SHP77 treated with DMSO at 0.1 percent for 48 hours (cell line): ENCODE measurements at regions not wholly inside any gene's neighbourhood (a gene's known extent, or its start where the extent isn't known, plus 50 kb on each side); places are given as distances from the start of the nearest gene placed in this dataset.

ENCODE experiments used
- DNase-seq: peaks from one replicate; lab custom pipeline; 2025; lab: John Stamatoyannopoulos, UW

DNA sequence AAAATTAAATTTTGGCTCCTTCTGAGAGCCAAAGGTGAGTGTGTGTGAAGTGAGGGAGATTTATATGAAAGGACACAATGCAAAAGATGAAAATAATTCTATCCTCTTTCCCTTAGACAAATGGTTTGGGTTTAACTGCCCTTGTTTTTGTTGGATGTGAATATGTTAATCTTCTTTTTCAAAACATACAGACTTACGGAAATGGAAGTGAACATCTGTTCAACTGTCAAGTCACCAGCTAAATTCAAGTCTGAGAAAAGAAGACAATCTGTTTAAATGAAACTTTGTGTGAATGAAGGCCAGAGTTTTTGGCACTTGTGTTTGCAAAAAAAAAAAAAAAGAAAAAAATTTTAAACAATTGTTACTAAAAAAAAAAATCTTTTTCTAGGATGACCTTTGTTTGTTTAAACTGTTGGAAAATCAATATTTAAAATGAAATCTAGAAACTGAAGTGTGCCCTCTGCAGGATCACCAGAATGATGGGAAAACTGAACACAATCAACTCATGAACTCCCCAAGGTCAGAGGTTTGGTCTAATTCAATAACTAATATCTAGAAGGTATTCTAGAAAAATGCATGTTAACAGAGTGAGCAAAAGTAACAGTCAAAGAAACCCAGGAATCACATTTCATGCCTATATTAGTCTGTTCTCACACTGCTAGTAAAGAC lies 448.8 kb downstream of the FLRT2 start:
- no peak for DNase-seq

- DNase-seq = no peak
Measured at GRCh38 chr14:85974602-85975001, 444.7 kb downstream of the FLRT2 start.

DNA sequence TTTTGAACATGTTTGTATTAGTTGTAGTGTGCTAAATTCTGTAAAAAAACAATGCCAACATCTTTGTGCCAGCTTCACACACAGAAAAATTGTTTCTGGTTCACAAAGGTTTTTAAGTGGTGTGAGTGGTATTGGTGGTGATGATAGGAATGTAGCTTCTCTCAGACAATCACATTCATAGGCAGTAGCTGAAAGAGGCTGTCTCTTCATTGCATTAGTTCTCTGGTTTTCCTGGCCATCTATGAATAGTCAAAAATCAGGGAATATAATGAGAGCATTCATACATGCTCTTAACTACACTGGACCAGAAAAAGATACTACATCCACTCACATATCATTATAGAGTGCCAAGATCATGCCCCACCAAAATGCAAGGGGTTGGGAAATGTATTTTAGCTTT lies 433.5 kb downstream of the FLRT2 start:
- DNase-seq = no peak

- no peak for DNase-seq
Measured at GRCh38 chr14:85960756-85961155, 430.8 kb downstream of the FLRT2 start.

GRCh38 chr14:85959063-85959462 lies 429.1 kb downstream of the FLRT2 start:
- DNase-seq = no peak

DNA sequence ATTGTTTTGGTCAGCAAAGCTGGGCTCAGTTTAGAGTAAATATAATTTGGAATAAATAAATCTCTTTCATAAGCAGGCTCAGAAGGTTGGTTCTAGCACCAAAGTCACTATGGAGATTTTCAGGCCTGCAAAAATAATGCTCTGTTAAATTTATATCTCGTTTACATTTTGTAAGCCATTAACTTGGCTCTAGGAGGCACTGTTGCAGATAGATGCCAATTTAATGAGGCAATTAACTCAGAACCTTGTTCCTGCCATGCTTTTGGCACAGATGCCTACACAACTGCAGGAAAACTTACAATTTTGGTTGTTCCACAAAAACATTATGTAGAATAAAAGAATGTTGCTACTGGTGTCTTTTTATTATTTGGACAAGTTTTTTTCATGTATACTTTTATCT lies 428.1 kb downstream of the FLRT2 start:
- no peak for DNase-seq

DNA sequence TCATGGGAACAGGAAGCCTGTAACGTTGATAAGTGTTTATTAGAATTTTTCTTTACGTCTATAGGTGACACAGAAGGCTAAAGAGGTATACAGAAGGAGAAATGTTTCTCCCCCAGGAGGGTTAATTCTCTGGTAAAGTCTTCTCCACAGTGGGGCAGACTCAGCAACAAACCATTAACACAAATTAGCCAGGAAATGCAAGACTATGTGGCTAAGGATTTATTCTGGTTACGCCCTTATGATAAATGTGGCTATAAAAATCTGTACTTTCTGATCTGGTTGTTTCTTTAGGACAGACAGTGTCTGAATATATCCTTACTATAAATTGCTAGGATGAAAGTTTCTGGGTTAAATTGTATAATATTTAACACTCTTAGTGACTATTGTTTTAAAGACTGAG lies 423.3 kb downstream of the FLRT2 start:
- no peak for DNase-seq

- no peak for DNase-seq
Measured at GRCh38 chr14:85948153-85948552, 418.2 kb downstream of the FLRT2 start.

DNA sequence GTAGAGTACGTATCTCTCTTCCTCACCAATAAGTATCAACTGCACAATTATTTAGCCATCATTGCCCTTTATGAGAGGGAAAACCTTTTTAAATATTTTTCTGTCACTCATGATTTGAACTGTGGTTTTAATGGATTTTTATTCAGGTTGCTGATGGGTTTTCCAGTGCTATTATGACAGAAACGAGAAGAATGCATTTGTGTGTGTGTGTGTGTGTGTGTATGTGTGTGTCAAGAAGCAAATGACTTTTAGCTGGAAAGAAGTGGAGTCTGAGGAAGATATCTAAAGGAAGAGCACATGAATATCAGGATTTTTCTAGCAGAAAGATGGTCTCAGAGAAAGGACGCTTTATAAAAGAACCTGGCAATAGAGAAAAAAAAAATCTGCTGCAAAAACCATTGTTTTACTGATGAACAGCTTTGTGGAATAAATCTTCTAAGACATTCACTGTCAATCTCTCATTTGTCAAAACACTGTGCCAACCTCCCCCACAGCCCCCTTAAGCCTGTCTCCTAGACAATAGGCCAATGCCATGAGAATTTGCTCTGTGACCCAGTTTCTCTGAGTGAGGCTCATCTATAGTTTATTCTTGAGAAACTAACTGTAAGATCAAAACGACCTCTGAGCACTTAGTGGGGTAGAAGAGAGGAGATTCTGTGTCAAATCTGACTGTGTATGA lies 417.7 kb downstream of the FLRT2 start:
- no peak for DNase-seq

DNA sequence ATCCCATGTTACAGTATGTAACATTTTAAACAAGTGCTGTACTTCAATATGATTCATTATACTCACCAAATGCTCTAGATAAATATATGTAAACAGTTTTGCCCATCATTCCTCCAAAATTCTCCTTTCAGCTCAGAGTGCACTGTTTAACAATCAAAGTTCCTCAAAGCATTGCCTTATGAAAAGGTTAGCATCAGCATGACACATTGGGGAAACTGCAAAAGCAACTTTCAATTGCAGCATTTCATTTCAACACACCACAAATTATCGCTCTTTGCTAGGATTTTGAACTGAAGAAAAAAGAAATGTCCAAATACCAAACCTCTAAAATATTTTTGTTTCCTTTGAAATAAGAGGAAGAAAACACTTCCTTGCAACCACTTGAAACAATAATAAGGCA lies 413.2 kb downstream of the FLRT2 start:
- no peak for DNase-seq

DNA sequence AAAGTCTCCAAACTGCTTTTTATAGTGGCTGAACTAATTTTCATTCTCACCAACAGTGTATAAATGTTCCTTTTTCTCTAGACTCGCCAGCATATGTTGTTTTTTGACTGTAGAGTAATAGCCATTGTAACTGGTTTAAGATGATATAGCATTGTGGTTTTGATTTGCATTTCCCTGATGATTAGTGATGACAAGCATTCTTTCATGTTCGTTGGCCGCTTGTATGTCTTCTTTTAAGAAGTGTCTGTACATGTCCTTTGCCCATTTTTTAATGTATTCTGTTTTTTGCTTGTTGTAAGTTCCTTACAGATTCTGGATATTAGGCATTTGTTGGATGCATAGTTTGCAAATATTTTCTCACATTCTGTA lies 404.9 kb downstream of the FLRT2 start:
- DNase-seq = no peak

DNA sequence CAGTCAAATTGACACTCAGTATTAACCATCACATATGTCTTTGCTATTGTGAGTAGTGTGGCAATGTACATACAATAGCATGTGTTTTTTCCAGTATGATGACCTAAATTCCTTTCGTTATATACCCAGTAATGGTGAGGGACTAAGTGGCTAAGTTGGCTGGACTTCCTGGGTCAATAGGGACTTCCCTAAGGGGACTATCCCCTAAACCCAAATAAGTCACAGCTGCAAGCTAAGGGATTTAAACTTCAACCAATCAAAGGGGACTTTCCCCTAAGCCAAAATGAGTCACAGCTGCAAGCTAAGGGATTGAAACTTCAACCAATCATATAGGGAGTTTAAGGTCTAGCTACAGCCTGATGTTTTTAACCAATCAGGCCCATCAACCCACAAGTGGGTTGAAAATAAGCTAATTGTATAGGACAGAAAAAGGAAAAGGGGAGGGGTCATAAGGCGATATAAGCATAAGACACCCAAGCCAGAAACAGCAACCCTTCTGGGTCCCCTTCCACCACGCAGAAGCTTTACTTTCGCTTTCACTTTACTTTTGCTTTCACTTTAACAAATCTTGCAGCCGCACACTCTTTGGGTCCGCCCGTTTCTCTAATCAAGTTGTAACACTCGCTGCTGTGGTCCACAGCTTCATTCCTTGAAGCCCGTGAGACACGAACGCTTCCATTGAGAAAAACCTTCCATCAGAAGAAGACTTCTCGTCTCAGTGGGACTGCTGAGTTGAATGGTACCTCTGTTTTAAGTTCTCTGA lies 404.4 kb downstream of the FLRT2 start:
- DNase-seq = peak; percentile 18

- no peak for DNase-seq
Measured at GRCh38 chr14:85921241-85921640, 391.3 kb downstream of the FLRT2 start.

GRCh38 chr14:85917716-85918115 lies 387.8 kb downstream of the FLRT2 start:
- DNase-seq = no peak

DNA sequence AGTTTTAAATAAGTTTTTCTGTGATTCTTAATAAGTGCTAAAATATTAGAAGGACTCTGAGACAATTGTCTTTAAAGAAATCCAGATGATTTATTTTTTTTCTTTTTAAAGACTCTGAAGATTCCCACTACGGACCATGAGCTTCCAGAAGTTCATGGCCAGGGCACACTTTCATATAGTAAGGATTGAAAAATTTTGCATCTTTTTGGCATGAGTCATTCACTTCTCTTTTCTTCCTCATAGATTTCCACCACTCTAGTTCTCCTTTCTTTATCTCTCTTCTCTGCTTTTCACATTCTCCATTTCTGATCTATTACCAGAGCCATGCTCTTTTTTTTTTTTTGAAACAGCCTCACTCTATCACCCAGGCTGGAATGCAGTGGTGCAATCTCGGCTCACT lies 385.8 kb downstream of the FLRT2 start:
- no peak for DNase-seq

DNA sequence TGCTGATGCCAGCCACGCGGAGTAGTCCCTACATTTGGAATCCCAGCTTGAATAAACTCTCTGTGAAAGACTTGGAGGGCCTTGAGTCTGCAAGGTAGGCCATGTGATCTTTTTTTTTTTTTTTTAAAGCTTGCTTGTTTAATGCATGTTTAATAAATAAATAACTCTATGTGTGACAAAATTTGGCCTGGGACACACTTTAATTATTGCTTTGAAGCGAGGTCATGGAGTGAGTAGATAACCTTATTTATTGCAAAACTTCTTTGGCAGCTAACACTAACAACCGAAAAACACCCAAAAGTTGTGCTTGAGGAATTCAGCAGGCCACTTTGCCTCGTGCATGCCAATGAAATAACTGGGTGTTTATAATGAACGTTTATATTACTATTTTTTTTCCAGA lies 382.2 kb downstream of the FLRT2 start:
- DNase-seq = no peak

GRCh38 chr14:85911044-85911443 lies 381.1 kb downstream of the FLRT2 start:
- DNase-seq = no peak

- peak; percentile 7 for DNase-seq
Measured at GRCh38 chr14:85909581-85909980, 379.6 kb downstream of the FLRT2 start.

DNA sequence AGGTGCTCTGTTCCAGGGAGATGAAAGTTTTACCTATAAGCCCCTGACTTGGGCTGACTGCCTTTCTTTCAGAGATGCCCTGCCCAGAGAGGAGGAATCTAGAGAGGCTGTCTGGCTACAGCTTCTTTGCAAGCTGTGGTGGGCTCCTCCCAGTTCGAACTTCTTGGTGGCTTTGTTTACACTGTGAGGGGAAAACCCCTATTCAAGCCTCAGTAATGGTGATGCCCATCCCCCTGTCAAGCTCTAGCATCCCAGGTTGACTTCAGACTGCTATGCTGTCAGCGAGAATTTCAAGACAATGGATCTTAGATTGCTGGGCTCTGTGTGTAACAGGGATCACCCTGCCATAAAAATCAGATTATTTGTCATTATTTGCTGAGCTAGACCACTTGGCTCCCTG lies 377.6 kb downstream of the FLRT2 start:
- DNase-seq = no peak

DNA sequence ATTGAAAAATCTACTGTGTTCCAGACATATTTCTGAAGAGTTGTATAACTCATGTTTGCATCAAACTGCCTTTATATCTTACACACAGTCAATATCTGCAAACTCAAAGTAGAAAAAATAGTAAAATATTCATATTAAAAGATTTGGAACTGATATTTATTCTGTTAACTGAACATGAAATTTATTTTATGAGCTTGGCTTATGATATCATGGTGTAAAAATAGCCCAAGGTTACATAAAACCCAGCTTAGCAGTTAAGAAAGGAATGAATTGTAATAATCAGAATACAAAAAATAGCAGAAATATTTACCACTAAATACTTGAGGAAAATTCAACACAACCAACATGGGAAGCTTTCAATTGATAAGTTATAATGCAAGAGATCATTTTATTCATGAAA lies 367.9 kb downstream of the FLRT2 start:
- no peak for DNase-seq

- DNase-seq = no peak
Measured at GRCh38 chr14:85895603-85896002, 365.7 kb downstream of the FLRT2 start.

- DNase-seq = no peak
Measured at GRCh38 chr14:85892251-85892650, 362.3 kb downstream of the FLRT2 start.

DNA sequence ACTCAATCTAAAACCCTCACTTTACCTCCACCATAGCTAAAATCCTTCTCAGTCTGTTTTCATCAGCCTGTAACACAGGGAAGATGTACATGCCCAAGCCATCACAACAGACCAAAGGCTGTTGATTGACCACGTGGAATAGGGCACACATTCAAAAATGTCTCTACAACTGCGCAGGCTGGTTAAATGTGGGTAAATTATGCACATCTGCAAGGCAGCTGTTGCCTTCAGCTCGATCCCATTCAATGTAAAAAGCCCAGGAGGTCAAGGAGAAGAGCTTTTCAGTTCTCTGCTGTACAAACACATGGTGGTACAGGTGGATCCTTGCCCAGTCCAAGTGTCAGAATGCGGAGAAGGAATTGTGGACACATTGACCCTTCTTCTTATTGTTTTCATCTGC lies 354.0 kb downstream of the FLRT2 start:
- DNase-seq = no peak
